ENCODE measurements at regions not wholly inside any gene's neighbourhood (a gene's known extent, or its start where the extent isn't known, plus 50 kb on each side); places are given as distances from the start of the nearest gene placed in this dataset.

GRCh38 chr13:37406031-37406430, 192.5 kb downstream of the POSTN start:
- DNase-seq: no peak

- DNase-seq: no peak
Observed at GRCh38 chr13:37403776-37404527, 194.6 kb downstream of the POSTN start.

DNA sequence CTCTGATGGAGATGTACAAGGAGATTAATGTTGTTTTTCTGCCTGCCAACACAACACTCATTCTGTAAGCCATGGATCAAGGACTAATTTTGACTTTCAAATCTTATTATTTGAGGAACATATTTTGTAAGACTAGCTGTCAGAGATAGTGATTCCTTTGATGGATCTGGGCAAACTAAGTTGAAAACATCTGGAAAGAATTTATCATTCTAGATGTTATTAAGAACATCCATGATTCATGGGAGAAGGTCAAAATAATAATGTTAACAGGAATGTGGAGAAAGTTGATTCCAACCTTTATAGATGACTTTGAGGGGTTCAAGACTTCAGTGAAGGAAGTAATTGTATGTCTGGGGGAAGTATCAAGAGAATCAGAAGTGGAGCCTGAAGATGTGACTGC, 196.8 kb downstream of the POSTN start:
- DNase-seq: no peak

DNA sequence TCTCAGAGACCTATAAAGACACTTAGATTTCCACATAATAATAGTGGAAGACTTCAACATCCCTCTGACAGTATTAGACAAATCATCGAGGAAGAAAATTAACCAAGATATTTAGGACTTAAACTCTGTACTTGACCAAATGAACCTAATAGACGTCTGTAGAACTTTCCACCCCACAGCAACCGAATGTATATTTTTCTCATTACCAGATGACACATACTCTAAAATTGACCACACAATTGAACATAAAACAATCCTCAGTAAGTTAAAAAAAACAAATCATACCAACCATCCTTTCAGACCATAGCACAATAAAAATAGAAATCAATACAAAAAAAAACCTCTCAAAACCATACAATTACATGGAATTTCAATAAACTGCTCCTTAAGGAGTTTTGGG, 201.0 kb downstream of the POSTN start:
- no peak for DNase-seq

GRCh38 chr13:37395544-37395943, 203.0 kb downstream of the POSTN start:
- no peak for DNase-seq

DNA sequence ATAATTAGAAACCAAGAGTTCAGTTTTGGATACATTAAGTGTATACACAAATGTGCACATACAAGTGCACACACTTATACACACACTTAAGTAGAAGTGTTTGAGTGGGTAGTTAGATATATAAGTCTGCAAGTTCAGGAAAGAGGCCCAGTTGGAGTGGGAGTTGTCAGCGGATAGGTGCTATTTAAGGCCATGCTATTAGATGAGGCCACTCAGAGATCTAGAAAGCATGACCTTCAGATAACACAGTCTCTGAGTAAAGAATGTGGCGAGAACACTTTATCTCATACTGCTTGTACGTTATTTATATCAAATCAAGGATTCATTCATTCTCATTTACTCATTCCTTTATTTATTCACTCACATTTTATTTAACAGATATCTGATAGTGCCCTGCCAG, 206.2 kb downstream of the POSTN start:
- DNase-seq: no peak

- DNase-seq: no peak
Observed at GRCh38 chr13:37390735-37391134, 207.8 kb downstream of the POSTN start.

GRCh38 chr13:37385956-37386670, 212.5 kb downstream of the POSTN start:
- no peak for DNase-seq

DNA sequence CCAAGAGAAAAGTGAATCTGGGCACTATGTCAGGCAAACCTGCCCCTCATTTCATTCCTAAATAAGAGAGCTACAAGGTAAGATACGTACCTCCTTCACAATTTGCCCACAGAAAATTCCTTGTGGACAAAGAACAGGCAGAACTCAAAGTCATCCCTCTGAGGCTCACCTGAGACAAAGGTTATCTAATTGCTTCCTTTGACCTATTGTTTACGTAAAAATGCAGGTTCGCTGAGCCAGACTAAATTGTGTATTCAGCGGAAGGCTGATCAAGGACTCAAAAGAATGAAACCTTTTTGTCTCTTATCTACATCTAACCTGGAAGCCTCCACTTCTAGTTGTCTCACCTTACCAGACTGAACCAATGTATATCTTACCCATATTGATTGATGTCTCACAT, 213.3 kb downstream of the POSTN start:
- no peak for DNase-seq

DNA sequence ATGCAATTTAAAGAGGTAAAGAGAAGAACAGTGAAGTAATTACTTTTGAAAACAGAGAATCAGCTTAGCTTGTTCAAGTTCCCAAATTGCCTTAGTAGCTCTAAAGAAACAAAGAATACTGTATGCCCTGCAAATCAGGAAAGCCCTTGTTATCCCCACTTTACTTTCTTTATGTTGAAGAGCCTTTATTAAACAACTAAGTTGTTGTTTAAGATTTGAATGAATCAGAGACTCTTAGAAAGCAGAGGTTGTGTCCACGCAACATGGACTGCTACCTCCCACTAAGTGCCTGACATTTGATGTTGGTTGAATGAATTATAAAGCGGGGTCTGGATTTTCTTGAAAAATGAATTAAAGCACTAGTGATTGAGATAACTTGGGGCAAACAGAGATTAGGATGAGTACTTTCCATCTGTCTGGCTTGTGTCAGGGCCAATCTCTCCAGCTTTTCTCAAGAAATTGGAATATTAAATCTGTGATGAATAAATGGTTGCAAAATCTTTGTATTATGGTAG, 214.7 kb downstream of the POSTN start:
- no peak for DNase-seq

- DNase-seq: no peak
Observed at GRCh38 chr13:37383046-37383445, 215.5 kb downstream of the POSTN start.

DNA sequence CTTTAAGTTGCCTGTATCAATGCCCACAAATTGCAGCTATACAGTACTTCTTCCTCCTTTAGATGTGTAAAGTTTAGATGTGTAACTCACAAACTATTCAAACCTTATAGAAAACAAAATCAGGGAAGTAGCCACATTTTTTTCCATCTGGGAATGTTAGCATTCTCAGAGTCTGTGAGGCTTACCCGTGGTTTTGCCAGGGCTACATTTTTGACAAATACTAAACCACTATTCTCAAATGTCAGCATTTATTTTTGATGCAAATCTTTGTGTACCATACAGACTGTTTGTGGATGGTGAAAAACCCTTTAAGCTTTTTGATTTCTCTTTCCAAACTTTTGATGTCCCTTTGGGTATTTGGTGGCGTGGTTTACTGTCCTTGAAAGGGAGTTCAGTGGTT, 216.4 kb downstream of the POSTN start:
- DNase-seq: no peak

- DNase-seq: no peak
Observed at GRCh38 chr13:37381502-37381901, 217.1 kb downstream of the POSTN start.

DNA sequence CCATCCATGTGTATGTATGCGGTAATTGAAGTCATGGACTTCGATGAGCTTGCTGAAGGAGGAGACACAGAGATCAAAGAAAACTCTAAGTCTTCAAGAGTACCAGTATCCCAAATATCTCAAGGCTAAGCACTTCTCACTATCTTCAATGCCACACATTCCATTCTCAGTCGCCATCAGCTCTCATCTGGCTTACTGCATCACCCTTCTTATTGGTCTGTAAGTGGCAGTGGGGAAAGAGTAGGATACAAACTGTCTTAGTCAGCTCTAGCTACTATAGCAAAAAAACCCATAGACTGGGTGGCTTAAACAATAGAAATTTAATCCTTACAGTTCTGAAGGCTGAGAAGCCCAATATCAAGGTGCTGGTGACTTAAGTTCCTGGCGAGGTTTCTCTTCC, 218.7 kb downstream of the POSTN start:
- DNase-seq: no peak

GRCh38 chr13:37375724-37376123, 222.8 kb downstream of the POSTN start:
- no peak for DNase-seq

DNA sequence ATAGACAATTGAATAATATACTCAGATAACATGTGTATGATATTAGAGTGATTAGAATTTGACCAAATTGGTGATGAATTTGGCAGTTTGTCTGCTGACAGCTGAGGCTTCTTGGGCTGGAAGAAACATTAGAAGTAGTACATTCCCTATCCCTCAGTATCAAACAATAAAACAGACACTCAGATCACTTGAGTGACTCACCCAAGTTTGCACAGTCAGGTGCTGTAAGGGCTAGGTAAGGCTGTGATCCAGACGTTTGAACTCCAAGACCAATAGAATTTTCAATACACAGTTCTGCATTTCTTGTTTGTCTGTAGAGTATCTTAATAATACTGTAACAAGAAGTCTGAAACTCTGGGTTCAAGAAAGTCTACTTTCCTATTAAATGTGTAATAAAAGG, 223.5 kb downstream of the POSTN start:
- no peak for DNase-seq

DNA sequence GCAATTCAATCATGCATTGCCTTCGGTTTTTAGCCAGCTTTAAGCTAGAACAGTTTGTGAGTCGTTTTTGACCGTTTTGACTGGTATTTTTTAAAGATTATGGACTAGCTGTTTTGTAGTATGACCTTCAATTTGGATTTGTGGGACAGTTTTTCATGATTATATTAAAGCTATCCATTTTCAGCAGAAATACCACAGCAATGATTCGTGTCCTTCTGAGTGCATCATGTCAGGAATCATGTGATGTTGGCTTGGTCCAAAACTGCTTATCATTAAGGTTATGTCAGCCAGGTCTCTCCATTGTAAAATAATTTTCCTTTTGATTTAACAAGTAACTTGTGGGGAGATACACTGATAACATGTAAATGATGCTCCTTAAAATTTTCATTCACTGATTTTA, 229.0 kb downstream of the POSTN start:
- DNase-seq: no peak

GRCh38 chr13:37368501-37368900, 230.1 kb downstream of the POSTN start:
- no peak for DNase-seq

- no peak for DNase-seq
Observed at GRCh38 chr13:37366044-37366770, 232.4 kb downstream of the POSTN start.

DNA sequence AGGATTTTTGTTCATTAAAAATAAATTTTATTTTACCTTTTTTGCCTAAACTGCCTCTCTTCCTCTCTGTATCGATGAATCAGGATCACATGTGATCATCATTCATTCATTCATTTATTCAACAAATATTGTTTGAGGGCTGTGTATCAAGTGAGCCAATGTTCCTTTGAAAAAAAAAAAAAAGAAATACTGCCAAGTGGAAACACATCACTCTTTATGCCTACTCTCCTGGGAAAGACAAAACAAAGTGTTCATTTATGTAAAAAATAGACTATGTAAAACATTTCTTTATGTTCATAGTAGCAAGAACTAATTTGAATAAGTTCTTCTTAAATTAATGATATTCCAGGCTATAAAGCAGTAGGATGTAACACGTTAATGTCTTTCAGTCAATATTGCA, 233.1 kb downstream of the POSTN start:
- no peak for DNase-seq

GRCh38 chr13:37364956-37365355, 233.6 kb downstream of the POSTN start:
- DNase-seq: no peak

DNA sequence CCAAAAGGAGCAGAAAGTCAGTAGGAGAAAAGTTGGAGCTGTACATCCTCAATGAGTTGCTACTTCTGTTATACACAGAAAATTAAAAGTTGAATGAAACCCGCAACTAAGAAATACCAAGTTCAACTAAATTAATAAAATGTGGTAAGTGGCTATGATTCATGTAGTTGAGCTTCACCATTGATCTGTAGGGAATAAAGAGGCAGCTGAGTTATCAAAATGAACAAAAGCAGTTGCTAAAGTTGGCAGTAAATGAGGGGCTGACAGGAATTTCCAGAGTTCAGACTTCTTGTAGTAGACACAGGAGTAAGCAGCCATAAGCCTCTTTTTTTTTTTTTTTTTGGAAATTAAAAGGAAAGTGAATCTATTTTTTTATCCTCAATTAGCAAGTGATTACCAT, 234.6 kb downstream of the POSTN start:
- no peak for DNase-seq

- DNase-seq: no peak
Observed at GRCh38 chr13:37361608-37362007, 237.0 kb downstream of the POSTN start.

GRCh38 chr13:37360556-37360955, 238.0 kb downstream of the POSTN start:
- DNase-seq: no peak

Measured in hippocampal formation (tissue), 2 donors.